Panc1 (cell line): ENCODE measurements at regions not wholly inside any gene's neighbourhood (a gene's known extent, or its start where the extent isn't known, plus 50 kb on each side); places are given as distances from the start of the nearest gene placed in this dataset.

Source experiments
- POLR2AphosphoS5 ChIP-seq: IDR thresholded peaks from 2 replicates; pipeline ENCODE4 v1.6.1; 2012; ENCODE audit warnings: mild to moderate bottlenecking, low read depth, low read length, moderate library complexity
- TCF7L2 ChIP-seq: IDR thresholded peaks from 2 replicates; pipeline ENCODE4 v1.6.1; 2011; ENCODE audit warnings: mild to moderate bottlenecking, low read depth, low read length, inconsistent platforms
- TF ChIP-seq, protein P1 (sequence below), 2 experiments: IDR thresholded peaks; 2 replicates each; pipeline ENCODE4 v1.6.1; 2011 to 2012; ENCODE audit warnings: low read depth in 2 of 2, control low read depth in 1 of 2, low read length in 1 of 2, mild to moderate bottlenecking in 1 of 2, moderate library complexity in 1 of 2; ENCODE audit not compliant: insufficient read depth in 1 of 2
- TF ChIP-seq, protein P2 (sequence below): fragments of 450-650 bp; IDR thresholded peaks from 2 replicates; pipeline ENCODE4 v1.5.1; 2017; ENCODE audit warnings: mild to moderate bottlenecking

DNA sequence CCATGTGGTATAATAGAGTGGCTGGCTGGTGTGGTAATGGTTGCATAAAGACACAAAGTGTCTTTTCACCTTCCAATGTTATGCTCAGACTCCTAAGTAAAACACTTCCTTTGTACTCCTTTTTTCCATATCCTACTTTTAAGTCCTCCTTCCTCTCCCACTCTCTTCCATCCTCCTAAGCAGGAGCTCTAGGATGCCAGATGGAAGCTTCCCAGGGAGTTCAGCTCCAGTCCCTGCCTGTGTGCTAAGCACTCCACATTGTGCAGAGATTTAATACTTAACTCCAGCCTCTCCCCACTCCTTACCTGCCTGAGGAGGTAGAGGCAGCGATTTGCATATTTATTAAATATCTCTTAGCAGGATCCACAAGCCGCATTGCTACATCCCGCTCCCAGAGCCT is 60.5 kb upstream of the IGSF21 start:
- TF ChIP-seq, protein P1, sequence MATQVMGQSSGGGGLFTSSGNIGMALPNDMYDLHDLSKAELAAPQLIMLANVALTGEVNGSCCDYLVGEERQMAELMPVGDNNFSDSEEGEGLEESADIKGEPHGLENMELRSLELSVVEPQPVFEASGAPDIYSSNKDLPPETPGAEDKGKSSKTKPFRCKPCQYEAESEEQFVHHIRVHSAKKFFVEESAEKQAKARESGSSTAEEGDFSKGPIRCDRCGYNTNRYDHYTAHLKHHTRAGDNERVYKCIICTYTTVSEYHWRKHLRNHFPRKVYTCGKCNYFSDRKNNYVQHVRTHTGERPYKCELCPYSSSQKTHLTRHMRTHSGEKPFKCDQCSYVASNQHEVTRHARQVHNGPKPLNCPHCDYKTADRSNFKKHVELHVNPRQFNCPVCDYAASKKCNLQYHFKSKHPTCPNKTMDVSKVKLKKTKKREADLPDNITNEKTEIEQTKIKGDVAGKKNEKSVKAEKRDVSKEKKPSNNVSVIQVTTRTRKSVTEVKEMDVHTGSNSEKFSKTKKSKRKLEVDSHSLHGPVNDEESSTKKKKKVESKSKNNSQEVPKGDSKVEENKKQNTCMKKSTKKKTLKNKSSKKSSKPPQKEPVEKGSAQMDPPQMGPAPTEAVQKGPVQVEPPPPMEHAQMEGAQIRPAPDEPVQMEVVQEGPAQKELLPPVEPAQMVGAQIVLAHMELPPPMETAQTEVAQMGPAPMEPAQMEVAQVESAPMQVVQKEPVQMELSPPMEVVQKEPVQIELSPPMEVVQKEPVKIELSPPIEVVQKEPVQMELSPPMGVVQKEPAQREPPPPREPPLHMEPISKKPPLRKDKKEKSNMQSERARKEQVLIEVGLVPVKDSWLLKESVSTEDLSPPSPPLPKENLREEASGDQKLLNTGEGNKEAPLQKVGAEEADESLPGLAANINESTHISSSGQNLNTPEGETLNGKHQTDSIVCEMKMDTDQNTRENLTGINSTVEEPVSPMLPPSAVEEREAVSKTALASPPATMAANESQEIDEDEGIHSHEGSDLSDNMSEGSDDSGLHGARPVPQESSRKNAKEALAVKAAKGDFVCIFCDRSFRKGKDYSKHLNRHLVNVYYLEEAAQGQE (IDR thresholded peaks at IDR 0.05; ENCODE audit: insufficient read depth in 1 of 2, low read depth in 2 of 2, low read length in 1 of 2), result no peak
- TF ChIP-seq, protein P2, sequence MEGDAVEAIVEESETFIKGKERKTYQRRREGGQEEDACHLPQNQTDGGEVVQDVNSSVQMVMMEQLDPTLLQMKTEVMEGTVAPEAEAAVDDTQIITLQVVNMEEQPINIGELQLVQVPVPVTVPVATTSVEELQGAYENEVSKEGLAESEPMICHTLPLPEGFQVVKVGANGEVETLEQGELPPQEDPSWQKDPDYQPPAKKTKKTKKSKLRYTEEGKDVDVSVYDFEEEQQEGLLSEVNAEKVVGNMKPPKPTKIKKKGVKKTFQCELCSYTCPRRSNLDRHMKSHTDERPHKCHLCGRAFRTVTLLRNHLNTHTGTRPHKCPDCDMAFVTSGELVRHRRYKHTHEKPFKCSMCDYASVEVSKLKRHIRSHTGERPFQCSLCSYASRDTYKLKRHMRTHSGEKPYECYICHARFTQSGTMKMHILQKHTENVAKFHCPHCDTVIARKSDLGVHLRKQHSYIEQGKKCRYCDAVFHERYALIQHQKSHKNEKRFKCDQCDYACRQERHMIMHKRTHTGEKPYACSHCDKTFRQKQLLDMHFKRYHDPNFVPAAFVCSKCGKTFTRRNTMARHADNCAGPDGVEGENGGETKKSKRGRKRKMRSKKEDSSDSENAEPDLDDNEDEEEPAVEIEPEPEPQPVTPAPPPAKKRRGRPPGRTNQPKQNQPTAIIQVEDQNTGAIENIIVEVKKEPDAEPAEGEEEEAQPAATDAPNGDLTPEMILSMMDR, result no peak
- no peak for TF ChIP-seq POLR2AphosphoS5
- no peak for TF ChIP-seq TCF7L2
